ENCODE measurements at regions not wholly inside any gene's neighbourhood (a gene's known extent, or its start where the extent isn't known, plus 50 kb on each side); places are given as distances from the start of the nearest gene placed in this dataset.

GRCh38 chr7:52777051-52777822, 258.2 kb upstream of the POM121L12 start:
- Histone ChIP-seq H3K9me3 (ENCODE audit: control insufficient read depth, insufficient read depth, low read depth, low read length) (no peaks in the 10 kb centered on the region), H3K4me3 (ENCODE audit: low read depth, low read length) (no peak overlapping the region), H3K36me3 (ENCODE audit: control insufficient read depth in 2 of 2, insufficient read depth in 1 of 2, low read length in 2 of 2) (no peaks in the 10 kb centered on the region), H3K27ac (ENCODE audit: extremely low read depth, low read depth, low read length) (no peak overlapping the region), H3K4me1 (ENCODE audit: control insufficient read depth, insufficient read depth, low read length) (no peaks in the 10 kb centered on the region)
- TF ChIP-seq ZNF426 (tag by site-specific recombination; IDR thresholded peaks at IDR 0.05) (no peak), PRDM6 (tag by site-specific recombination; IDR thresholded peaks at IDR 0.05) (no peak), TRIM28 (IDR thresholded peaks at IDR 0.05; ENCODE audit: borderline replicate concordance, low read length) (no peak)
- CTCF ChIA-PET = interaction anchor here (0.5 kb wide), 1 partner anchor 1011 kb away, joined by 3 read pairs; no protein-coding TSS in a partner anchor
- POLR2A ChIA-PET = no interaction called here

GRCh38 chr7:52775876-52776275, 259.6 kb upstream of the POM121L12 start:
- no peak overlapping the region for H3K4me3 ChIP-seq (ENCODE audit: low read depth, low read length)
- TF ChIP-seq ZNF174 (tag by site-specific recombination; IDR thresholded peaks at IDR 0.05) = no peak
- no peak for TF ChIP-seq TCF7L2 (IDR thresholded peaks at IDR 0.05; ENCODE audit: borderline replicate concordance, low read depth, low read length)
- no peak for TF ChIP-seq PBX3 (CRISPR knock-in tag; IDR thresholded peaks at IDR 0.05)
- no peak for TF ChIP-seq ZIC2 (tag by site-specific recombination; IDR thresholded peaks at IDR 0.05)
- no peak for TF ChIP-seq REPIN1 (tag by site-specific recombination; IDR thresholded peaks at IDR 0.05; ENCODE audit: low read depth)
- no peak for TF ChIP-seq ZNF148 (tag by site-specific recombination; IDR thresholded peaks at IDR 0.05; ENCODE audit: borderline replicate concordance)
- TF ChIP-seq PRDM1 (tag by site-specific recombination; IDR thresholded peaks at IDR 0.05) = no peak
- TF ChIP-seq ZBTB11 (tag by site-specific recombination; conservative IDR thresholded peaks at IDR 0.05; ENCODE audit: low read depth) = no peak
- no peak for TF ChIP-seq SALL2 (tag by site-specific recombination; IDR thresholded peaks at IDR 0.05; ENCODE audit: borderline replicate concordance)
- no peak for TF ChIP-seq ZNF140 (tag by site-specific recombination; IDR thresholded peaks at IDR 0.05)
- TF ChIP-seq ZNF2 (tag by site-specific recombination; IDR thresholded peaks at IDR 0.05) = no peak
- no peak overlapping the region for H3K27ac ChIP-seq (ENCODE audit: extremely low read depth, low read depth, low read length)
- CTCF ChIA-PET = no interaction called here
- POLR2A ChIA-PET = no interaction called here
- no peaks in the 10 kb centered on the region for H3K9me3 ChIP-seq (ENCODE audit: control insufficient read depth, insufficient read depth, low read depth, low read length)
- H3K36me3 ChIP-seq (ENCODE audit: control insufficient read depth in 2 of 2, insufficient read depth in 1 of 2, low read length in 2 of 2) = no peaks in the 10 kb centered on the region
- no peaks in the 10 kb centered on the region for H3K4me1 ChIP-seq (ENCODE audit: control insufficient read depth, insufficient read depth, low read length)

Data from HEK293 (cell line).